GM23338 (cell line): ENCODE measurements at regions not wholly inside any gene's neighbourhood (a gene's known extent, or its start where the extent isn't known, plus 50 kb on each side); places are given as distances from the start of the nearest gene placed in this dataset.

ENCODE experiments used
- ATAC-seq: fragments of 200-7000 bp; cut with Tn5 transposase; 3 replicates; pipeline ENCODE4 v1.9.1; 2020
- DNase-seq: peaks from one replicate; pipeline ENCODE4 v3.0.0-alpha.2; 2015; ENCODE audit warnings: low spot score
- H2AFZ ChIP-seq: fragments of 200-600 bp; sonication (generic); 2 replicates; pipeline ENCODE4 v1.8.0; 2016; ENCODE audit warnings: antibody characterized with exemption, mild to moderate bottlenecking, moderate library complexity
- H3F3A ChIP-seq: fragments of 200-600 bp; sonication (generic); replicated peaks from 2 replicates; pipeline ENCODE4 v1.8.0; 2017; ENCODE audit warnings: antibody characterized with exemption, mixed run types, low read depth
- H3K27ac ChIP-seq: fragments of 200-600 bp; sonication (generic); 2 replicates; pipeline ENCODE4 v1.6.1; 2016; ENCODE audit warnings: low read depth
- H3K27me3 ChIP-seq: fragments of 200-600 bp; sonication (generic); 2 replicates; pipeline ENCODE4 v1.8.0; 2016; ENCODE audit warnings: mild to moderate bottlenecking, mixed run types, moderate library complexity; ENCODE audit not compliant: insufficient read depth
- H3K36me3 ChIP-seq: fragments of 200-600 bp; sonication (generic); 2 replicates; pipeline ENCODE4 v1.8.0; 2016; ENCODE audit warnings: mild to moderate bottlenecking; ENCODE audit not compliant: insufficient read depth
- H3K4me1 ChIP-seq: fragments of 200-600 bp; sonication (generic); 2 replicates; pipeline ENCODE4 v1.8.0; 2016; ENCODE audit warnings: mild to moderate bottlenecking, moderate library complexity; ENCODE audit not compliant: insufficient read depth
- H3K4me2 ChIP-seq: fragments of 200-600 bp; sonication (generic); 2 replicates; pipeline ENCODE4 v1.7.1; 2017; ENCODE audit warnings: mixed run types
- H3K4me3 ChIP-seq: fragments of 200-600 bp; sonication (generic); 2 replicates; pipeline ENCODE4 v1.6.1; 2016; ENCODE audit warnings: mixed run types
- H3K79me2 ChIP-seq: fragments of 200-600 bp; sonication (generic); replicated peaks from 2 replicates; pipeline ENCODE4 v1.8.0; 2017; ENCODE audit warnings: mild to moderate bottlenecking; ENCODE audit not compliant: insufficient read depth
- H3K9me2 ChIP-seq: fragments of 200-600 bp; sonication (generic); 2 replicates; pipeline ENCODE4 v1.8.0; 2017; ENCODE audit not compliant: insufficient read depth
- H4K20me1 ChIP-seq: fragments of 200-600 bp; sonication (generic); replicated peaks from 2 replicates; pipeline ENCODE4 v1.8.0; 2017; ENCODE audit warnings: mild to moderate bottlenecking; ENCODE audit not compliant: insufficient read depth
- H3K27ac Mint-ChIP-seq: 2 replicates; pipeline ENCODE4 v1.8.0; 2020; ENCODE audit warnings: inconsistent platforms, mild to moderate bottlenecking, moderate library complexity, mixed read lengths
- H3K27me3 Mint-ChIP-seq: 3 replicates; pipeline ENCODE4 v1.8.0; 2022; ENCODE audit warnings: low read depth, mild to moderate bottlenecking, moderate library complexity, mixed read lengths, inconsistent platforms; ENCODE audit not compliant: insufficient read depth, poor library complexity
- H3K36me3 Mint-ChIP-seq: 3 replicates; pipeline ENCODE4 v1.8.0; 2021; ENCODE audit warnings: low read depth, mild to moderate bottlenecking, inconsistent platforms, moderate library complexity, mixed read lengths
- H3K4me1 Mint-ChIP-seq: 3 replicates; pipeline ENCODE4 v1.8.0; 2020; ENCODE audit warnings: mild to moderate bottlenecking, inconsistent platforms, mixed read lengths
- H3K4me3 Mint-ChIP-seq: 3 replicates; pipeline ENCODE4 v1.8.0; 2021; ENCODE audit warnings: moderate library complexity, mild to moderate bottlenecking, inconsistent platforms, mixed read lengths
- H3K9me3 Mint-ChIP-seq: 3 replicates; pipeline ENCODE4 v1.8.0; 2020; ENCODE audit warnings: moderate library complexity, mild to moderate bottlenecking, inconsistent platforms, mixed read lengths
- CREB1 ChIP-seq: fragments of 250-450 bp; sonication (Bioruptor Pico); IDR thresholded peaks from 2 replicates; pipeline ENCODE4 v1.5.0; 2020; ENCODE audit warnings: low read depth, mild to moderate bottlenecking, moderate library complexity
- EZH2 ChIP-seq: fragments of 200-600 bp; sonication (generic); IDR thresholded peaks from one replicate; pipeline ENCODE4 v1.8.0; 2017; ENCODE audit warnings: antibody characterized with exemption, mild to moderate bottlenecking, low read depth; ENCODE audit not compliant: unreplicated experiment
- EZH2phosphoT487 ChIP-seq: fragments of 200-600 bp; sonication (generic); IDR thresholded peaks from one replicate; pipeline ENCODE4 v1.8.1; 2018; ENCODE audit warnings: antibody characterized with exemption; ENCODE audit not compliant: unreplicated experiment
- NANOG ChIP-seq: IDR thresholded peaks from 2 replicates; pipeline ENCODE4 v1.6.1; 2016; ENCODE audit warnings: antibody characterized with exemption, borderline replicate concordance
- POLR2AphosphoS5 ChIP-seq: IDR thresholded peaks from 2 replicates; pipeline ENCODE4 v1.6.1; 2016; ENCODE audit warnings: antibody characterized with exemption, low read depth
- STAT1 ChIP-seq: IDR thresholded peaks from one replicate; pipeline ENCODE4 v1.6.1; 2016; ENCODE audit warnings: antibody characterized with exemption; ENCODE audit not compliant: unreplicated experiment
- TF ChIP-seq, protein P1 (sequence below): IDR thresholded peaks from one replicate; pipeline ENCODE4 v1.6.1; 2018; ENCODE audit warnings: antibody characterized with exemption; ENCODE audit not compliant: unreplicated experiment
- TF ChIP-seq, protein P2 (sequence below): fragments of 250-450 bp; sonication (Bioruptor Pico); IDR thresholded peaks from 2 replicates; pipeline ENCODE4 v1.5.0; 2020; ENCODE audit warnings: mild to moderate bottlenecking, moderate library complexity

DNA sequence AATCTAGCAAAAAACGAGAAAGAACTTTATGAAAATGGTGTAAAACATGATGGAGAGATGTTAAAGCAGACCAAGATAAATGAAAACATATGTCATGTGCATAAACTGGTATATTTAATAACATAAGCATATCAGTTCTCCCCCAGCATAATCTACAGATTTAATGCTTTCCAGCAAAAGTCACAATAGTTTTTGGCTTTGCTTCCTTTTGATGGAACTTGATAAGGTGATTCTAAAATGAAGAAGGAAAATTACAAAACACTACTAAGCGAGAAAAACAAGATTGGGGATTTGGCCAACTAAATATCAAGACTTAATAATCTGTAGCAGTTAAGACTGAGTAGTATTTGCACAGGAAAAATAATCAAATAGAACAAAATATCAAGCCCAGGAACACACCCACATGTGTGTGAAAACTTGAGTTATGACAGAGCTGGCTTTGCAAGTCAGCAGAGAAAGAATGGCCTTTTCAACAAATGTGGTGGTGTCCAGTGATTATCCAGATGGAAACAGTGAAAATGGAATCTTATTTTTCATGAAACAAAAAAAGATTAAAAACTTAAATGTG lies 83.7 kb upstream of the L3MBTL4 start (continued):
- TF ChIP-seq, protein P1, sequence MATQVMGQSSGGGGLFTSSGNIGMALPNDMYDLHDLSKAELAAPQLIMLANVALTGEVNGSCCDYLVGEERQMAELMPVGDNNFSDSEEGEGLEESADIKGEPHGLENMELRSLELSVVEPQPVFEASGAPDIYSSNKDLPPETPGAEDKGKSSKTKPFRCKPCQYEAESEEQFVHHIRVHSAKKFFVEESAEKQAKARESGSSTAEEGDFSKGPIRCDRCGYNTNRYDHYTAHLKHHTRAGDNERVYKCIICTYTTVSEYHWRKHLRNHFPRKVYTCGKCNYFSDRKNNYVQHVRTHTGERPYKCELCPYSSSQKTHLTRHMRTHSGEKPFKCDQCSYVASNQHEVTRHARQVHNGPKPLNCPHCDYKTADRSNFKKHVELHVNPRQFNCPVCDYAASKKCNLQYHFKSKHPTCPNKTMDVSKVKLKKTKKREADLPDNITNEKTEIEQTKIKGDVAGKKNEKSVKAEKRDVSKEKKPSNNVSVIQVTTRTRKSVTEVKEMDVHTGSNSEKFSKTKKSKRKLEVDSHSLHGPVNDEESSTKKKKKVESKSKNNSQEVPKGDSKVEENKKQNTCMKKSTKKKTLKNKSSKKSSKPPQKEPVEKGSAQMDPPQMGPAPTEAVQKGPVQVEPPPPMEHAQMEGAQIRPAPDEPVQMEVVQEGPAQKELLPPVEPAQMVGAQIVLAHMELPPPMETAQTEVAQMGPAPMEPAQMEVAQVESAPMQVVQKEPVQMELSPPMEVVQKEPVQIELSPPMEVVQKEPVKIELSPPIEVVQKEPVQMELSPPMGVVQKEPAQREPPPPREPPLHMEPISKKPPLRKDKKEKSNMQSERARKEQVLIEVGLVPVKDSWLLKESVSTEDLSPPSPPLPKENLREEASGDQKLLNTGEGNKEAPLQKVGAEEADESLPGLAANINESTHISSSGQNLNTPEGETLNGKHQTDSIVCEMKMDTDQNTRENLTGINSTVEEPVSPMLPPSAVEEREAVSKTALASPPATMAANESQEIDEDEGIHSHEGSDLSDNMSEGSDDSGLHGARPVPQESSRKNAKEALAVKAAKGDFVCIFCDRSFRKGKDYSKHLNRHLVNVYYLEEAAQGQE: no peak

DNA sequence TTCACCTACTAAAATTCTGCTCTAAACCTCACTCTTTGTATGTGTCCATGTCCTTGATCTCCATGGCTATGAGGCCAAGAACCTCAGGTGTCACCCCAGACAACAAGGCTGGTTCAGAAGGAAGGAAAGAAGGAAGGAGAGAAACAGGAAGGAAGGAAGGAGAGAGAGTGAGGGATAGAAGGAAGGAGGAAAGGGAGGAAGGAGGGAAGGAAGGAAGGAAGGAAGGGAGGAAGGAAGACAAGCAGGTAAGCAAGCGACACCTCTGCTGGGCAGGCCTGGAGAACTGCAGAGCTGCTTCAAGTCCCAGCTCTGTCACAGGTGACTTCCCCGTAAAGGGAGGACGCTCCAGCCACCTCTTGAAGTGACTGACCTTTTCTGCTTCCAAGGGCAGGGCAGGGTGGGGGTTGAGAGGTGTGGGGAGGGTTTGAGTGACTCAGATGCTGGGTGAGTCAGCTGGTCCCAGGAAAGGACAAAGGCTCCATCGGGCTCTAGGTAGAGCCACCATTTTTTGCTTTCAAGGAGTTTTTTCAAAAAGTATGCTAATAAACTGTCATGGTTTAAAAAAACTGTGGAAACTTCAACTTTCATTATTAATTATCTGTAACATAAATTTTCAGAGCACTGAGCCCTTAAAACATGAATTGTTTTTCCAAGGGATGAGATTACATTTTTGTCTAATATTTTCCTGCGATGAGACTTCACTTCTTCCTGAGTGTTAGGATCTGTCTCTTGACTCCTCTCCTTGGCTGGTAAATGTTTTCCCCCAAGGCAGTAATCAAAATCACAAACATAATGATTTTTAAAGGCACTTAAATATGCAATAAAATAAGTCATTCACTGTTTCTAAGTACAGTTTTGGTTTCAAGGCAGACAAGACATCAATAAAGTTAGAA lies 90.1 kb upstream of the L3MBTL4 start:
- Histone ChIP-seq H3K4me2 (no peak overlapping the region), H3K4me1 (peaks cover 11% of the 10 kb centered on the region), H3K79me2 (no peaks in the 10 kb centered on the region), H3K36me3 (no peaks in the 10 kb centered on the region), H3F3A (no peaks in the 10 kb centered on the region), H4K20me1 (no peaks in the 10 kb centered on the region), H2AFZ (no peak overlapping the region), H3K27ac (no peak overlapping the region), H3K9me2 (peaks cover 14% of the 10 kb centered on the region; the same call in 1 of the 2 replicates), H3K27me3 (no peaks in the 10 kb centered on the region), H3K4me3 (no peak overlapping the region)
- Mint-ChIP-seq H3K4me3 (no peak overlapping the region), H3K27ac (no peak overlapping the region), H3K36me3 (no peaks in the 10 kb centered on the region), H3K4me1 (peaks cover 18% of the 10 kb centered on the region), H3K9me3 (no peaks in the 10 kb centered on the region; the same call in 2 of the 3 replicates), H3K27me3 (no peaks in the 10 kb centered on the region)
- ATAC-seq: no peak
- no peak for DNase-seq
- TF ChIP-seq EZH2 (no peak), STAT1 (no peak), EZH2phosphoT487 (no peak), NANOG (no peak), CREB1 (no peak), POLR2AphosphoS5 (no peak)
- TF ChIP-seq, protein P1: no peak
- TF ChIP-seq, protein P2, sequence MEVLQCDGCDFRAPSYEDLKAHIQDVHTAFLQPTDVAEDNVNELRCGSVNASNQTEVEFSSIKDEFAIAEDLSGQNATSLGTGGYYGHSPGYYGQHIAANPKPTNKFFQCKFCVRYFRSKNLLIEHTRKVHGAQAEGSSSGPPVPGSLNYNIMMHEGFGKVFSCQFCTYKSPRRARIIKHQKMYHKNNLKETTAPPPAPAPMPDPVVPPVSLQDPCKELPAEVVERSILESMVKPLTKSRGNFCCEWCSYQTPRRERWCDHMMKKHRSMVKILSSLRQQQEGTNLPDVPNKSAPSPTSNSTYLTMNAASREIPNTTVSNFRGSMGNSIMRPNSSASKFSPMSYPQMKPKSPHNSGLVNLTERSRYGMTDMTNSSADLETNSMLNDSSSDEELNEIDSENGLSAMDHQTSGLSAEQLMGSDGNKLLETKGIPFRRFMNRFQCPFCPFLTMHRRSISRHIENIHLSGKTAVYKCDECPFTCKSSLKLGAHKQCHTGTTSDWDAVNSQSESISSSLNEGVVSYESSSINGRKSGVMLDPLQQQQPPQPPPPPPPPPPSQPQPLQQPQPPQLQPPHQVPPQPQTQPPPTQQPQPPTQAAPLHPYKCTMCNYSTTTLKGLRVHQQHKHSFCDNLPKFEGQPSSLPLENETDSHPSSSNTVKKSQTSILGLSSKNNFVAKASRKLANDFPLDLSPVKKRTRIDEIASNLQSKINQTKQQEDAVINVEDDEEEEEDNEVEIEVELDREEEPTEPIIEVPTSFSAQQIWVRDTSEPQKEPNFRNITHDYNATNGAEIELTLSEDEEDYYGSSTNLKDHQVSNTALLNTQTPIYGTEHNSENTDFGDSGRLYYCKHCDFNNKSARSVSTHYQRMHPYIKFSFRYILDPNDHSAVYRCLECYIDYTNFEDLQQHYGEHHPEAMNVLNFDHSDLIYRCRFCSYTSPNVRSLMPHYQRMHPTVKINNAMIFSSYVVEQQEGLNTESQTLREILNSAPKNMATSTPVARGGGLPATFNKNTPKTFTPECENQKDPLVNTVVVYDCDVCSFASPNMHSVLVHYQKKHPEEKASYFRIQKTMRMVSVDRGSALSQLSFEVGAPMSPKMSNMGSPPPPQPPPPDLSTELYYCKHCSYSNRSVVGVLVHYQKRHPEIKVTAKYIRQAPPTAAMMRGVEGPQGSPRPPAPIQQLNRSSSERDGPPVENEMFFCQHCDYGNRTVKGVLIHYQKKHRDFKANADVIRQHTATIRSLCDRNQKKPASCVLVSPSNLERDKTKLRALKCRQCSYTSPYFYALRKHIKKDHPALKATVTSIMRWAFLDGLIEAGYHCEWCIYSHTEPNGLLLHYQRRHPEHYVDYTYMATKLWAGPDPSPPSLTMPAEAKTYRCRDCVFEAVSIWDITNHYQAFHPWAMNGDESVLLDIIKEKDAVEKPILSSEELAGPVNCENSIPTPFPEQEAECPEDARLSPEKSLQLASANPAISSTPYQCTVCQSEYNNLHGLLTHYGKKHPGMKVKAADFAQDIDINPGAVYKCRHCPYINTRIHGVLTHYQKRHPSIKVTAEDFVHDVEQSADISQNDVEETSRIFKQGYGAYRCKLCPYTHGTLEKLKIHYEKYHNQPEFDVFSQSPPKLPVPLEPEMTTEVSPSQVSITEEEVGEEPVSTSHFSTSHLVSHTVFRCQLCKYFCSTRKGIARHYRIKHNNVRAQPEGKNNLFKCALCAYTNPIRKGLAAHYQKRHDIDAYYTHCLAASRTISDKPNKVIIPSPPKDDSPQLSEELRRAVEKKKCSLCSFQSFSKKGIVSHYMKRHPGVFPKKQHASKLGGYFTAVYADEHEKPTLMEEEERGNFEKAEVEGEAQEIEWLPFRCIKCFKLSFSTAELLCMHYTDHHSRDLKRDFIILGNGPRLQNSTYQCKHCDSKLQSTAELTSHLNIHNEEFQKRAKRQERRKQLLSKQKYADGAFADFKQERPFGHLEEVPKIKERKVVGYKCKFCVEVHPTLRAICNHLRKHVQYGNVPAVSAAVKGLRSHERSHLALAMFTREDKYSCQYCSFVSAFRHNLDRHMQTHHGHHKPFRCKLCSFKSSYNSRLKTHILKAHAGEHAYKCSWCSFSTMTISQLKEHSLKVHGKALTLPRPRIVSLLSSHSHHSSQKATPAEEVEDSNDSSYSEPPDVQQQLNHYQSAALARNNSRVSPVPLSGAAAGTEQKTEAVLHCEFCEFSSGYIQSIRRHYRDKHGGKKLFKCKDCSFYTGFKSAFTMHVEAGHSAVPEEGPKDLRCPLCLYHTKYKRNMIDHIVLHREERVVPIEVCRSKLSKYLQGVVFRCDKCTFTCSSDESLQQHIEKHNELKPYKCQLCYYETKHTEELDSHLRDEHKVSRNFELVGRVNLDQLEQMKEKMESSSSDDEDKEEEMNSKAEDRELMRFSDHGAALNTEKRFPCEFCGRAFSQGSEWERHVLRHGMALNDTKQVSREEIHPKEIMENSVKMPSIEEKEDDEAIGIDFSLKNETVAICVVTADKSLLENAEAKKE: no peak
